ENCODE measurements at regions not wholly inside any gene's neighbourhood (a gene's known extent, or its start where the extent isn't known, plus 50 kb on each side); places are given as distances from the start of the nearest gene placed in this dataset.

GRCh38 chr11:116512841-116513240 is 259.9 kb downstream of the BUD13 start:
- TF ChIP-seq KDM1A (IDR thresholded peaks at IDR 0.05; ENCODE audit: low read depth) (no peak), EP300 (IDR thresholded peaks at IDR 0.05) (no peak), PBX3 (IDR thresholded peaks at IDR 0.05) (no peak), RNF2 (IDR thresholded peaks at IDR 0.05; ENCODE audit: borderline replicate concordance, low read depth) (no peak), POLR2A (IDR thresholded peaks at IDR 0.05; ENCODE audit: low read length) (no peak), CTCF (IDR thresholded peaks at IDR 0.05) (no peak), RAD21 (conservative IDR thresholded peaks at IDR 0.05 in 1 of 2, IDR thresholded peaks at IDR 0.05 in 1 of 2) (no peak), NPAS2 (CRISPR knock-in tag; IDR thresholded peaks at IDR 0.05; ENCODE audit: borderline replicate concordance) (no peak)
